ENCODE measurements at regions not wholly inside any gene's neighbourhood (a gene's known extent, or its start where the extent isn't known, plus 50 kb on each side); places are given as distances from the start of the nearest gene placed in this dataset.

DNA sequence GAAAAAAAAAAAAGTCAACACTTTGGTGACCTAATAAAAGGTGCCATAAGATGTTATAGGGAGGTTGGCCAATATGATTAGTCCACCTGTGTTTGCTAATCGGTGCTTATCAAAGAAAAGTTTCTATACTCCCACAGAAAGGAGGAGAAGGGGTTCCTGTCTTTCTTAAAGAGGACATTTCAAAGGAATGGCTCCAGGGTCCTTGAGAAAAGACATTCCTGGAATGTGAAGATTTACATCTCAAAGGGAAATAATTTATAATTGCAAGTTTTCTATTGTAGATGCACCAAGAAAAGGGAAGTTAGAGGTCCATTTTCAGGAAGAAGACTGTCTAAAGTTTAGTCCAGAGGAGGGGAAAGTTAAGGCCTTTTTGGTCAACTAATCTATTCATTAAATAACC, 715.3 kb downstream of the NXPH1 start:
- TF ChIP-seq POLR2AphosphoS5 (IDR thresholded peaks at IDR 0.05; ENCODE audit: low read depth, low read length) (no peak), SIN3A (IDR thresholded peaks at IDR 0.05; ENCODE audit: borderline replicate concordance, insufficient read depth, low read length) (no peak), FOXP2 (optimal IDR thresholded peaks at IDR 0.05; ENCODE audit: borderline replicate concordance, extremely low read depth, extremely low read length, insufficient read depth) (no peak), TAF1 (IDR thresholded peaks at IDR 0.05; ENCODE audit: borderline replicate concordance, insufficient read depth, low read length) (no peak)
- TF ChIP-seq, protein P1, sequence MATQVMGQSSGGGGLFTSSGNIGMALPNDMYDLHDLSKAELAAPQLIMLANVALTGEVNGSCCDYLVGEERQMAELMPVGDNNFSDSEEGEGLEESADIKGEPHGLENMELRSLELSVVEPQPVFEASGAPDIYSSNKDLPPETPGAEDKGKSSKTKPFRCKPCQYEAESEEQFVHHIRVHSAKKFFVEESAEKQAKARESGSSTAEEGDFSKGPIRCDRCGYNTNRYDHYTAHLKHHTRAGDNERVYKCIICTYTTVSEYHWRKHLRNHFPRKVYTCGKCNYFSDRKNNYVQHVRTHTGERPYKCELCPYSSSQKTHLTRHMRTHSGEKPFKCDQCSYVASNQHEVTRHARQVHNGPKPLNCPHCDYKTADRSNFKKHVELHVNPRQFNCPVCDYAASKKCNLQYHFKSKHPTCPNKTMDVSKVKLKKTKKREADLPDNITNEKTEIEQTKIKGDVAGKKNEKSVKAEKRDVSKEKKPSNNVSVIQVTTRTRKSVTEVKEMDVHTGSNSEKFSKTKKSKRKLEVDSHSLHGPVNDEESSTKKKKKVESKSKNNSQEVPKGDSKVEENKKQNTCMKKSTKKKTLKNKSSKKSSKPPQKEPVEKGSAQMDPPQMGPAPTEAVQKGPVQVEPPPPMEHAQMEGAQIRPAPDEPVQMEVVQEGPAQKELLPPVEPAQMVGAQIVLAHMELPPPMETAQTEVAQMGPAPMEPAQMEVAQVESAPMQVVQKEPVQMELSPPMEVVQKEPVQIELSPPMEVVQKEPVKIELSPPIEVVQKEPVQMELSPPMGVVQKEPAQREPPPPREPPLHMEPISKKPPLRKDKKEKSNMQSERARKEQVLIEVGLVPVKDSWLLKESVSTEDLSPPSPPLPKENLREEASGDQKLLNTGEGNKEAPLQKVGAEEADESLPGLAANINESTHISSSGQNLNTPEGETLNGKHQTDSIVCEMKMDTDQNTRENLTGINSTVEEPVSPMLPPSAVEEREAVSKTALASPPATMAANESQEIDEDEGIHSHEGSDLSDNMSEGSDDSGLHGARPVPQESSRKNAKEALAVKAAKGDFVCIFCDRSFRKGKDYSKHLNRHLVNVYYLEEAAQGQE (IDR thresholded peaks at IDR 0.05; ENCODE audit: insufficient read depth in 1 of 2, low read depth in 2 of 2, low read length in 2 of 2), result no peak

DNA sequence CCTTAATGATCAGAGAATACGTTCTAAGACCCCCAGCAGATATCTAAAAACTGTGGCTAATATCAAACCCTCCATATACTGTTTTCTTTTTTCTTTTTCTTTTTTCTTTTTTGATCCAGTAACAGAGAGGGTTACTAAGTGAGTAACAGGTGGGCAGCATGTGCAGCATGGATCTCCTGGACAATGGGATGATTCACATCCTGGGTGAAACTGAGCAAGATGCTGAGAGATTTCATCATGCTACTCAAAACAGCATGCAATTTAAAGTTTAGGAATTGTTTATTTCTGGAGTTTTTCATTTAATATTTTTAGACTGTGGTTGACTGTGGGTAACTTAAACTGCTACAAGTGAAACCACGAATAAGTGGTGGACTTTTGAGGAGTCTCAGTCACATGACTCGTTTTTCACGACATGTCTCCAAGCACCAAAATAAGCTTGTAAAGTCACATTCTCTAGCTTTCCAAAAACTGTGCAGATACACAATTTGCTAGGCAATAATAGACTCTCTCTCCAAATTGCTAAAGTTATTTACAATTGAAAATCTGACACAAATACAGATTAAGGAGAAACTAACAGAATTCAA, 716.2 kb downstream of the NXPH1 start:
- TF ChIP-seq SIN3A (IDR thresholded peaks at IDR 0.05; ENCODE audit: borderline replicate concordance, insufficient read depth, low read length) (no peak), TAF1 (IDR thresholded peaks at IDR 0.05; ENCODE audit: borderline replicate concordance, insufficient read depth, low read length) (no peak), POLR2AphosphoS5 (IDR thresholded peaks at IDR 0.05; ENCODE audit: low read depth, low read length) (no peak), FOXP2 (optimal IDR thresholded peaks at IDR 0.05; ENCODE audit: borderline replicate concordance, extremely low read depth, extremely low read length, insufficient read depth) (no peak)
- TF ChIP-seq, protein P1 (IDR thresholded peaks at IDR 0.05; ENCODE audit: insufficient read depth in 1 of 2, low read depth in 2 of 2, low read length in 2 of 2), result no peak

DNA sequence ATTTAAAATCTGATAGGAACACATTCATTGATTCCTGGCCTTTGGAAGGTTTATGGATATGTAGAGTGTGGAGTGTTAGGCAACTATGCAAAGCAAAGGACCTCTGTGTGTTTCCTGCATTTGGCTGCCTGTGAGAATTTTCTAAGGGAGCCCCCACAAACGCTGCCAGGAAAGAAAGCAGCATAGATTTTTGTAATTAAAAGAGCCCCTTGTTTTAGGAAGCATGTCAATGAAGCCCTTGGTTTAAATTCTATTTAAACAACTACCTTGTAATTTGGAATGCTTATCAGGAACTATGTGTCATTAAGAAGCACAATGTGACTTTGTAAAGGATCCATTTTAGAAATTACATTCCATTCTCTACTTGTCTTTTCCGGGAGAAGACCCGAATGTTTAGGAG, 742.5 kb downstream of the NXPH1 start:
- TF ChIP-seq, protein P1 (IDR thresholded peaks at IDR 0.05; ENCODE audit: insufficient read depth in 1 of 2, low read depth in 2 of 2, low read length in 2 of 2), result no peak
- TF ChIP-seq SIN3A (IDR thresholded peaks at IDR 0.05; ENCODE audit: borderline replicate concordance, insufficient read depth, low read length) (no peak), FOXP2 (optimal IDR thresholded peaks at IDR 0.05; ENCODE audit: borderline replicate concordance, extremely low read depth, extremely low read length, insufficient read depth) (no peak), POLR2AphosphoS5 (IDR thresholded peaks at IDR 0.05; ENCODE audit: low read depth, low read length) (no peak), TAF1 (IDR thresholded peaks at IDR 0.05; ENCODE audit: borderline replicate concordance, insufficient read depth, low read length) (no peak)

DNA sequence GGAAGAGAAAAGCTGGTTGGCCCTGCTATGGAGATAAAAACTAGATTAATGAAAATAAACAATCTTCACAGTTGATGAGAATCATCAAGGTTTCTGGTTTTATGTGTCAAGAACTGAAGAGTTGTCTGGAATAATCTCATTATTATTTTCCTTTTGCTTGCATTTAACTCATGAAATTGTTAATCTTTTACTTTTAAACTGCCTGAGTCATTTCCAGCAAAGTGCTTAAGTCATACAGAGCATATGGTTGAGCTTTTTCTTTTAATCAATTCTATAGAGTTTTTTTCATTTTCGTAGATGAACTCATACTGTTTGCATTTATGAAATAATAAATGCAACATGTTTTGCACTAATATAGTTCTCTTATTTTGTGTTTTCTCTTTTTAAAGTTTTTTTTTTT, 747.9 kb downstream of the NXPH1 start:
- TF ChIP-seq POLR2AphosphoS5 (IDR thresholded peaks at IDR 0.05; ENCODE audit: low read depth, low read length) (no peak), TAF1 (IDR thresholded peaks at IDR 0.05; ENCODE audit: borderline replicate concordance, insufficient read depth, low read length) (no peak), SIN3A (IDR thresholded peaks at IDR 0.05; ENCODE audit: borderline replicate concordance, insufficient read depth, low read length) (no peak), FOXP2 (optimal IDR thresholded peaks at IDR 0.05; ENCODE audit: borderline replicate concordance, extremely low read depth, extremely low read length, insufficient read depth) (no peak)
- TF ChIP-seq, protein P1 (IDR thresholded peaks at IDR 0.05; ENCODE audit: insufficient read depth in 1 of 2, low read depth in 2 of 2, low read length in 2 of 2), result no peak

Data from PFSK-1 (cell line).